ENCODE measurements at regions not wholly inside any gene's neighbourhood (a gene's known extent, or its start where the extent isn't known, plus 50 kb on each side); places are given as distances from the start of the nearest gene placed in this dataset.

DNA sequence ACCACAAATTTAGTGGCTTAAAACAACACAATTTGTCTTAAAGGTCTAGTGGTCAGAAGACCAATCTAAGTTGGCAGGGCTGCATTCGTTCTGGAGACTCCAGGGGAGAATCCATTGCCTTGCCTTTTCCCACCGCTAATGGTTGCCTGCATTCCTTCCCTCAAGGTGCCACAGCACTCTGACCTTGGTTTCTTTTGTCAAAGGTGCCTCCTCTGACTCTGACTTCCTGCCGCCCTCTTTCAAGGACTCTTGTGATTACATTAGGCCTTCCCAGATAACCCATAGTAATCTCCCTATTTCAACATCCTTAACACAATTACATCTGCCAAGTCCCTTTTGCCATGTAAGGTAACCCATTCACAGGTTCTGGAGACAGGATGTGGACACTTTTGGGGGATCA is 145.3 kb downstream of the S1PR1 start:
- no peaks in the 10 kb centered on the region for H3K79me2 ChIP-seq (ENCODE audit: insufficient read depth, low read length)
- no peak overlapping the region for H3K27ac ChIP-seq (ENCODE audit: low read depth, low read length)
- no peaks in the 10 kb centered on the region for H3K36me3 ChIP-seq (ENCODE audit: insufficient read depth, low read length)
- H4K20me1 ChIP-seq (ENCODE audit: insufficient read depth, low read length): no peaks in the 10 kb centered on the region
- H3K27me3 ChIP-seq (ENCODE audit: insufficient read depth, low read length): peaks cover 9% of the 10 kb centered on the region
- H3K4me2 ChIP-seq (ENCODE audit: insufficient read depth, low read length): no peak overlapping the region
- H3K4me3 ChIP-seq (ENCODE audit: insufficient read depth, low read length): no peak overlapping the region
- no peak overlapping the region for H2AFZ ChIP-seq (ENCODE audit: low read length)
- H3K9me3 ChIP-seq (ENCODE audit: low read depth, low read length): no peaks in the 10 kb centered on the region
- no peaks in the 10 kb centered on the region for H3K4me1 ChIP-seq (ENCODE audit: insufficient read depth, low read length)
- no peak for DNase-seq (ENCODE audit: insufficient read length, low spot score, missing footprints)
- TF ChIP-seq, protein P1, sequence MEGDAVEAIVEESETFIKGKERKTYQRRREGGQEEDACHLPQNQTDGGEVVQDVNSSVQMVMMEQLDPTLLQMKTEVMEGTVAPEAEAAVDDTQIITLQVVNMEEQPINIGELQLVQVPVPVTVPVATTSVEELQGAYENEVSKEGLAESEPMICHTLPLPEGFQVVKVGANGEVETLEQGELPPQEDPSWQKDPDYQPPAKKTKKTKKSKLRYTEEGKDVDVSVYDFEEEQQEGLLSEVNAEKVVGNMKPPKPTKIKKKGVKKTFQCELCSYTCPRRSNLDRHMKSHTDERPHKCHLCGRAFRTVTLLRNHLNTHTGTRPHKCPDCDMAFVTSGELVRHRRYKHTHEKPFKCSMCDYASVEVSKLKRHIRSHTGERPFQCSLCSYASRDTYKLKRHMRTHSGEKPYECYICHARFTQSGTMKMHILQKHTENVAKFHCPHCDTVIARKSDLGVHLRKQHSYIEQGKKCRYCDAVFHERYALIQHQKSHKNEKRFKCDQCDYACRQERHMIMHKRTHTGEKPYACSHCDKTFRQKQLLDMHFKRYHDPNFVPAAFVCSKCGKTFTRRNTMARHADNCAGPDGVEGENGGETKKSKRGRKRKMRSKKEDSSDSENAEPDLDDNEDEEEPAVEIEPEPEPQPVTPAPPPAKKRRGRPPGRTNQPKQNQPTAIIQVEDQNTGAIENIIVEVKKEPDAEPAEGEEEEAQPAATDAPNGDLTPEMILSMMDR (IDR thresholded peaks at IDR 0.05; ENCODE audit: extremely low read depth, low read depth, low read length): no peak

DNA sequence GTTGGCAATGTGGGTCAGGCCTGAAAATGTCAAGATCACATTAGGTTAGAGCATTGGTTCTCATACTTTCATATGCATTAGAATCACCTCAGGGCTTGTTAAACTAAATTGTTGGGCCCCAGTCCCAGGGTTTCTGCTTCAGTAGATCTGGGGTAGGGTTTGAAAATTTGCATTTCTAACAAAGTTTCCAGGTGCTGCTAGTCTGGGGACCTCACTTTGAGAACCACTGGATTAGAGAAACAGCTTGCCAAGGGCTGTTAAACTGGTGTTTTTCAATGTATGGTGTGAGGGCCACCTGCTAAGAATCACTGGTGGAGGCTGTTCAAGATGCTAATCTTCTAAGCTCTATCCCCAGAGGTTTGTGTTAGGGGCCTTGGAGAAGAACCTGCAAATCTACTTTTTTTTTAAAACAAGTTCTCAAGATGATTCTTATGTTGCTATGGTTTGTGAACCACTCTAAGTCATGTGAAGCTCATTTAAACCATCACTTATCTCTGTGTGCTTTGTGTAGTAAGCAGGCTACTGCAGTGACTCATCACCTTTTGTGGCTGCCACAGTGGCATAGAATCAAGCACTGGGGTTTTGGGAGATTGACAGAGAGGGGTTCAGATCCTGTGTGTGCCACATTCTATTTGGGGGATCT is 152.2 kb downstream of the S1PR1 start:
- Histone ChIP-seq H3K36me3 (ENCODE audit: insufficient read depth, low read length) (no peaks in the 10 kb centered on the region), H3K79me2 (ENCODE audit: insufficient read depth, low read length) (no peaks in the 10 kb centered on the region), H3K4me2 (ENCODE audit: insufficient read depth, low read length) (no peak overlapping the region), H3K27me3 (ENCODE audit: insufficient read depth, low read length) (no peaks in the 10 kb centered on the region), H3K27ac (ENCODE audit: low read depth, low read length) (no peak overlapping the region), H2AFZ (ENCODE audit: low read length) (no peak overlapping the region), H3K9me3 (ENCODE audit: low read depth, low read length) (no peaks in the 10 kb centered on the region), H4K20me1 (ENCODE audit: insufficient read depth, low read length) (no peaks in the 10 kb centered on the region), H3K4me3 (ENCODE audit: insufficient read depth, low read length) (no peak overlapping the region), H3K4me1 (ENCODE audit: insufficient read depth, low read length) (no peaks in the 10 kb centered on the region)
- DNase-seq (ENCODE audit: insufficient read length, low spot score, missing footprints): no peak
- TF ChIP-seq, protein P1 (IDR thresholded peaks at IDR 0.05; ENCODE audit: extremely low read depth, low read depth, low read length): no peak

DNA sequence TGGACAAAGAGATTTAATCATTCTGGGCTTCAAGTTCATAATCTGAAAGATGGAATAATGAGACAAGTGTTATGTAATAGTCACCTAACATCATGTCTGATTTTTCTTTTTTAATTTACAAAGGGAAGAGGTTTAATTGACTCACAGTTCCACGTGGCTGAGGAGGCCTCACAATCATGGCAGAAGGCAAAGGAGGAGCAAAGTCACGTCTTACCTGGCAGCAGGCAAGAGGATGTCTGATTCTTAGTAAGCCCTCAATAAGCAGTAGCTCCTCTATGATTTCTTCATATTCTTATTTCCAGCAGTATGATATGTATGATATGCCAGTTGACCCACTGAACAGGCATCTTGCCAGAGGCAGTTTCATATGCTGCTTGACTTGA is 152.7 kb downstream of the S1PR1 start:
- Histone ChIP-seq H3K4me2 (ENCODE audit: insufficient read depth, low read length) (no peak overlapping the region), H3K36me3 (ENCODE audit: insufficient read depth, low read length) (no peaks in the 10 kb centered on the region), H3K4me3 (ENCODE audit: insufficient read depth, low read length) (no peak overlapping the region), H3K9me3 (ENCODE audit: low read depth, low read length) (no peaks in the 10 kb centered on the region), H2AFZ (ENCODE audit: low read length) (no peak overlapping the region), H3K27me3 (ENCODE audit: insufficient read depth, low read length) (no peaks in the 10 kb centered on the region), H3K4me1 (ENCODE audit: insufficient read depth, low read length) (no peaks in the 10 kb centered on the region), H4K20me1 (ENCODE audit: insufficient read depth, low read length) (no peaks in the 10 kb centered on the region), H3K79me2 (ENCODE audit: insufficient read depth, low read length) (no peaks in the 10 kb centered on the region), H3K27ac (ENCODE audit: low read depth, low read length) (no peak overlapping the region)
- TF ChIP-seq, protein P1 (IDR thresholded peaks at IDR 0.05; ENCODE audit: extremely low read depth, low read depth, low read length): no peak
- DNase-seq (ENCODE audit: insufficient read length, low spot score, missing footprints): no peak

DNA sequence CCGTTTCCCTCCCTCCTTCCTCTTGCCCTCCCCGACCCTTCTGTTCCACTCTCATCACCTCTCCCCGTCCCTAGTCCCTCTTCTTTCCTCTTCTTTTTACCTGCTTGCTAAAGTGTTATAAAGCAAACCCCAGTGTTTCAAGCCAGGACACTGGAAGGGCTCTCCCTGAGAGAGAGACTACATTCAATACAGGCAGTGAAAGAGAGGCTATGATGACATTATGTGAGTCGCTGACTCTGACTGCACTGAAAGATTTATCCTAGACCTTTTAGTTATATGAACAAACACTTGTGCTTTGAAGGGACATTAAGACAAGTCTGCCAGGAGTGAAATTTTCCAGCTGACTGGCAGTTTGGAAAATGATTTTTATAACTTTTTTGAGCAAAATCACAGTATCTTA is 155.7 kb downstream of the S1PR1 start:
- no peaks in the 10 kb centered on the region for H3K9me3 ChIP-seq (ENCODE audit: low read depth, low read length)
- H3K27ac ChIP-seq (ENCODE audit: low read depth, low read length): no peak overlapping the region
- H3K79me2 ChIP-seq (ENCODE audit: insufficient read depth, low read length): no peaks in the 10 kb centered on the region
- no peaks in the 10 kb centered on the region for H4K20me1 ChIP-seq (ENCODE audit: insufficient read depth, low read length)
- H3K27me3 ChIP-seq (ENCODE audit: insufficient read depth, low read length): no peaks in the 10 kb centered on the region
- no peaks in the 10 kb centered on the region for H3K36me3 ChIP-seq (ENCODE audit: insufficient read depth, low read length)
- H3K4me2 ChIP-seq (ENCODE audit: insufficient read depth, low read length): no peak overlapping the region
- no peak overlapping the region for H2AFZ ChIP-seq (ENCODE audit: low read length)
- DNase-seq (ENCODE audit: insufficient read length, low spot score, missing footprints): no peak
- TF ChIP-seq, protein P1 (IDR thresholded peaks at IDR 0.05; ENCODE audit: extremely low read depth, low read depth, low read length): no peak
- no peak overlapping the region for H3K4me3 ChIP-seq (ENCODE audit: insufficient read depth, low read length)
- no peaks in the 10 kb centered on the region for H3K4me1 ChIP-seq (ENCODE audit: insufficient read depth, low read length)
